Activated T-helper 1 cell treated with anti-CD3 and anti-CD28 coated beads, Interleukin-12 subunit alpha, Interleukin-12 subunit beta, Interleukin-2, Interleukin-4 antibody, amounts not matched to agents 30 ng/mL and 10 ng/mL and 1 ng/mL, durations not matched to agents 14 hours and 24 hours and 36 hours (primary cell): ENCODE measurements at regions not wholly inside any gene's neighbourhood (a gene's known extent, or its start where the extent isn't known, plus 50 kb on each side); places are given as distances from the start of the nearest gene placed in this dataset.

Experiments
- DNase-seq: peaks from one replicate; pipeline ENCODE4 v3.0.0; 2021; ENCODE audit warnings: low spot score
- H3K27ac Mint-ChIP-seq: one replicate; pipeline ENCODE4 v1.8.0; 2021; ENCODE audit warnings: mild to moderate bottlenecking, mixed read lengths
- H3K27me3 Mint-ChIP-seq: one replicate; pipeline ENCODE4 v1.8.0; 2022; ENCODE audit warnings: mild to moderate bottlenecking, moderate library complexity, mixed read lengths; ENCODE audit not compliant: insufficient read depth
- H3K36me3 Mint-ChIP-seq: one replicate; pipeline ENCODE4 v1.8.0; 2021; ENCODE audit warnings: low read depth, mixed read lengths
- H3K4me1 Mint-ChIP-seq: one replicate; pipeline ENCODE4 v1.8.0; 2021; ENCODE audit warnings: low read depth, mixed read lengths
- H3K4me3 Mint-ChIP-seq: one replicate; pipeline ENCODE4 v1.8.0; 2021; ENCODE audit warnings: mild to moderate bottlenecking, moderate library complexity, mixed read lengths
- H3K9me3 Mint-ChIP-seq: one replicate; pipeline ENCODE4 v1.8.0; 2021; ENCODE audit warnings: mixed read lengths
- intact Hi-C: fragments of 100-400 bp; cut with micrococcal nuclease; formaldehyde crosslinking; loops from one replicate; pipeline ENCODE4 v1.15.1; 2024

DNA sequence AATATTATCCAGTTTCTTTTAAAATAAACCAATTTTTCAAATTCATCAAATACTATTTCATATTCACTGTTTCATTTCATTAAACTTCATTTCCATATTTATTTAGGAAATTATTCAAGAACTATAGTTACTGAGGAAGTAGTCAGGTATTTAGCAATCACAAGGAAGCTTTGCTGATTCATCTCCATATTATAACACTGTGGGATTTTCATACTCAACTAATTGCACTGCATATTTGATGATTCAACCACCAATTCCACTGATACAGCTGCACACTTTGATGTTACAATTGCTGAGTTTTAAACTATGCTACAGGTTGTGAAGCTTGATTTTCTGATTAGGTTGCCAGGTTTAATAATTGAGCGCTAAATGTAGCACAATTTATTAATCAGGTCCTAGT, 556.8 kb upstream of the SLITRK1 start:
- no peaks in the 10 kb centered on the region for H3K9me3 Mint-ChIP-seq
- no peaks in the 10 kb centered on the region for H3K27me3 Mint-ChIP-seq
- no peaks in the 10 kb centered on the region for H3K4me1 Mint-ChIP-seq
- no peak overlapping the region for H3K4me3 Mint-ChIP-seq
- no peak for DNase-seq
- H3K36me3 Mint-ChIP-seq, result no peaks in the 10 kb centered on the region
- no peak overlapping the region for H3K27ac Mint-ChIP-seq
- intact Hi-C loops, result no loop called here

DNA sequence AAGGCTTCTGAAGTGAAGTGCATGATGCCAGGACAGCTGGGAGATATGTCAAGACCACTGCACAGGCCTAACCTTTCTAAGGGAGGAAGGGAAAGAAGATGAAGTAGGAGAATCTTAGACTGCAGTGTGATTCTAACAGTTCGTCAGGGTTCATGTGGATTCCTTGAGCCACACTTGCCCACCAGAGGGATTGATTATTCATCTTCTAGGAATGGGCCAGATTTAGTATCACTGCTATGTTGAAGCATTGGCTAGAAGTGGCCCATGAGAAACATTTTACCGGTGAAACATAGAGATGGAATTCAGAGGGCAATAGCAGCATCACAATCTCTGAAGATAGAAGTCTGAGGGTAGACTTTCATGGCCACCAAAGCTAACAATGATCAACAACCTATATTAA, 550.8 kb upstream of the SLITRK1 start:
- intact Hi-C loops, result no loop called here
- H3K27me3 Mint-ChIP-seq, result no peaks in the 10 kb centered on the region
- no peak for DNase-seq
- no peaks in the 10 kb centered on the region for H3K36me3 Mint-ChIP-seq
- no peak overlapping the region for H3K27ac Mint-ChIP-seq
- H3K9me3 Mint-ChIP-seq, result no peaks in the 10 kb centered on the region
- no peaks in the 10 kb centered on the region for H3K4me1 Mint-ChIP-seq
- no peak overlapping the region for H3K4me3 Mint-ChIP-seq

DNA sequence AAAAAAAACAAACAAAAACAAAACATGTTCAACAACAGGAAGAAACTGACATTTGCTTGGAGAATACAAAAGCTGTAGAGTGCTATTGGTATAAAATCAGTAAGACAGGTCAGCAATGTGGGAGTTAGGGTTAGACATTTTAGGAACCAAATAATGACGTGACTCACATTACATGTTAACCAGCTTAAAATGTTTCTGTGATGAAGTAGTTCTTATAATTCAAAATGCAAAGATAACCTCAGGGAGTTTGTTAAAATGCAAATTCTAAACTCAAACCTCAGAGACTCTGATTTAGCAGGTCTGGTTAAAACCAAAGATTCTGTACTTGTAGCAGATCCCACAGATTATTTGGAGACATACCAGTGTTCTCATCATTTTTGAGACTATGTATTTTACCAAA, 549.4 kb upstream of the SLITRK1 start:
- no peaks in the 10 kb centered on the region for H3K4me1 Mint-ChIP-seq
- intact Hi-C loops, result no loop called here
- H3K9me3 Mint-ChIP-seq, result peaks cover 4% of the 10 kb centered on the region

DNA sequence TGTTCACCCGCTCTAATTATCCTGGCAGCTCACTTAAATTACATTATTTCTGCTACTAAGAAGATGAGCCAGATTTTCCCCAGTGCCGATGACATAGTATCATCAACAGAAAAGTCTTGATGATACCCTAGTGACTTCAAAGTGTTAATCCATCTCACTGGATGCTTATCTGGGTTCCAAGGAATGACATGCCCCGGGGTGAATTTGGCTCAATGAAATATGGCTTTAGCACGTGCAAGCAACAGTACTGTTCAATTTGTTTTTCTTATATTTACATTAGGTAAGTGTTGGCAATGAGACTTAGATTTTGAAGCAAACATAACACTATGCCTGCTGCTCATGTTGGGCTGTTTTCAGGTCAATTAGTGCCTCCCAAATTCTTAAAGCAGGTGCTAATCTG, 548.2 kb upstream of the SLITRK1 start:
- H3K36me3 Mint-ChIP-seq, result no peaks in the 10 kb centered on the region
- H3K4me3 Mint-ChIP-seq, result no peak overlapping the region
- no peaks in the 10 kb centered on the region for H3K27me3 Mint-ChIP-seq
- no peak for DNase-seq
- peaks cover 4% of the 10 kb centered on the region for H3K9me3 Mint-ChIP-seq
- intact Hi-C loops, result no loop called here
- H3K4me1 Mint-ChIP-seq, result no peaks in the 10 kb centered on the region
- no peak overlapping the region for H3K27ac Mint-ChIP-seq

More for the DNA sequence above, 549.4 kb upstream of the SLITRK1 start:
- Mint-ChIP-seq H3K27ac (no peak overlapping the region), H3K27me3 (no peaks in the 10 kb centered on the region), H3K36me3 (no peaks in the 10 kb centered on the region), H3K4me3 (no peak overlapping the region)
- no peak for DNase-seq

DNA sequence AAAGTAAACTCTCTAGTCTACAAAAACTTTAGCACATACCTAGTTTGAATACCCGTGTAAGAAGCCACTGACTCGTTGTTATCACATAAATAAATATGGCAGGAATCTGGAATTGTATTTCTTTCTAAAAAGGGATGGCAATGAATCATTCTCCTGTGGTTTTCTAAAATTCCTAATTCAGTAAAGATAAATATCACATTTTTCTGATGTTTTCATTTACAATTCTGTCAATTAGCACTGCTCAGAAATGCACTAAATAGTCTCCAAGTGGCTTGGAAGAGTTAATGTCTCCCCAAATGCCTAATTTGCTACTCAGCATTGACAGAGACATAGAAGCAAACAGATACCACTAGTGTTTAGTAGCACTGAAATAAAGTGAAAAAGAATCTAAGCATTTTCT, 547.7 kb upstream of the SLITRK1 start:
- H3K4me3 Mint-ChIP-seq, result no peak overlapping the region
- no peaks in the 10 kb centered on the region for H3K4me1 Mint-ChIP-seq
- no peaks in the 10 kb centered on the region for H3K36me3 Mint-ChIP-seq
- peaks cover 4% of the 10 kb centered on the region for H3K9me3 Mint-ChIP-seq
- no peaks in the 10 kb centered on the region for H3K27me3 Mint-ChIP-seq
- no peak overlapping the region for H3K27ac Mint-ChIP-seq
- no peak for DNase-seq
- intact Hi-C loops, result no loop called here

DNA sequence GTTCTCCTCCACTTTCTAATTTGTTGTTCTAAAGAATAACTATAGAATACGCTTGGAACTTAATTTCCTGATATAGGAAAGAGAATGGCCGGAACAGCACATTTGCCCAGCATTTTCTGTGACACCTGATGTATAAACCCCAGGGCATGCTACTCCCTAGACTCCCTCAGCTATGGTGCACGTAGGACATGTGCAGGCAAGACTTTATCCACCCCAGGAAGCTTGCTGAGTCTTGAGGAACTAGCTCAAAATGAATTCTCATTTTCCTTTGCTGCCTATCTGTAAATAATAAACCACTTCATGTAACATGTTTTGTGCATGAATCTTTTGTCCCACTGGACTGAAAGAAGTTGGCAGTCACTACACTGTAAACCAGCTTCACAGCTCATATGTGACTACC, 535.8 kb upstream of the SLITRK1 start:
- H3K9me3 Mint-ChIP-seq, result peaks cover 20% of the 10 kb centered on the region

DNA sequence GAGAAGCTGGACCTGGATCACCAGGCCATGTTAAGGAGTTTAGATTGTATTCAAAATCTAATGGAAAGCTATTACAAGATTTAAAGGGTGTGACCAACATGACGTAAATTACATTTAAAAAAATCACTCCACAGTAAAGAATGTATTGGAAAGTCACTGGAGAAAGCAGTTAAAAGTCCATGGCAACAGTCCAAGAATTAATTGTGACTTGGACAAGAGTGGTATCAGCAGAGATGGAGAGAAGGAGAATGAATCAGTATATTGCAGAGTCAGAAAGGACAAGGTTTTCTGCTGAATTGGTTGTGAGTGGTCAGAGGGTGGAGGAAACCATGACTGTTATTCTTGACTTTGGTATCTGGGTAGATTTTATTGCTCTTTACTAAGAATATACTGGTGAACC, 535.1 kb upstream of the SLITRK1 start:
- no peak overlapping the region for H3K4me3 Mint-ChIP-seq
- H3K27me3 Mint-ChIP-seq, result no peaks in the 10 kb centered on the region
- intact Hi-C loops, result no loop called here

More for the DNA sequence above, 535.8 kb upstream of the SLITRK1 start:
- intact Hi-C loops, result no loop called here
- no peaks in the 10 kb centered on the region for H3K27me3 Mint-ChIP-seq
- DNase-seq, result no peak
- H3K36me3 Mint-ChIP-seq, result no peaks in the 10 kb centered on the region
- no peak overlapping the region for H3K27ac Mint-ChIP-seq
- no peak overlapping the region for H3K4me3 Mint-ChIP-seq
- no peaks in the 10 kb centered on the region for H3K4me1 Mint-ChIP-seq

DNA sequence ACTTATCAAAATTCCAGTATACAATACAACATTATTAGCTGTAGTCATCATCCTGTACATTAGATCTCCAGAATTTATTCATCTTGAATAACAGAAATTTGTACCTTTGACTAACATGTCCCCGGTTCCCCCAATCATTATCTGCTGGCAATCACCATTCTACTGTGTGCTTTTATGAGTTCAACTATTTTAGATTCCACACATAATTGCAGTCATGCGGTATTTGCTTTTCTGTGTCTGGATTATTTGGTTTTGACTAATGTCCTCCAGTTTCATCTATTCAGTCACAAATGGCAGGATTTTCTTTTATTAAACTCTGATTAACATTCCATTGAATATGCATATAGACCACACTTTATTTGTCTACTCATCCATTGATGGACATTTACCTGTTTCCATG, 530.7 kb upstream of the SLITRK1 start:
- Mint-ChIP-seq H3K4me3 (no peak overlapping the region), H3K27me3 (no peaks in the 10 kb centered on the region), H3K27ac (no peak overlapping the region), H3K9me3 (peaks cover 4% of the 10 kb centered on the region), H3K36me3 (no peaks in the 10 kb centered on the region), H3K4me1 (no peaks in the 10 kb centered on the region)
- no peak for DNase-seq
- intact Hi-C loops, result no loop called here

More for the DNA sequence above, 535.1 kb upstream of the SLITRK1 start:
- DNase-seq, result no peak
- H3K4me1 Mint-ChIP-seq, result no peaks in the 10 kb centered on the region
- H3K9me3 Mint-ChIP-seq, result peaks cover 20% of the 10 kb centered on the region
- no peak overlapping the region for H3K27ac Mint-ChIP-seq
- H3K36me3 Mint-ChIP-seq, result no peaks in the 10 kb centered on the region

DNA sequence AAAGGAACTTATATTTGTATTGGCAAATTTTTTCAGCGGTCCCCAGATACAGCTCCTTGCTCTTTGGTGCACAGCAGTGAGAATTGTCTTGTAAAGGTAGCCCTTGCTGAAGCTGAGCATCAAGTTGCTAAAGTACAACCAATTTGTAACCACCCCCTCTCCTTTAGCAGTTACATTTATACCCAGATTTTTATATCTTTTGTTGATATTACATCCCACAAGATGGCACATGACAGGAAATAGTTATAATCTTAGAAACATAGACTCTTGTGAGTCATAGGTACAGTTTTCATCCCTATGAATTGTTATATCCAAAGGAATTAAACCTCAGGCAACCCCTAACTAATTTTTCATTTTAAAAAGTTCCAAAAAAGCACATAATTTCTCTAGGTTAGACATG, 523.0 kb upstream of the SLITRK1 start:
- Mint-ChIP-seq H3K27me3 (no peaks in the 10 kb centered on the region), H3K4me3 (no peak overlapping the region), H3K4me1 (no peaks in the 10 kb centered on the region), H3K9me3 (peaks cover 3% of the 10 kb centered on the region), H3K36me3 (no peaks in the 10 kb centered on the region), H3K27ac (no peak overlapping the region)
- intact Hi-C loops, result no loop called here
- DNase-seq, result no peak

DNA sequence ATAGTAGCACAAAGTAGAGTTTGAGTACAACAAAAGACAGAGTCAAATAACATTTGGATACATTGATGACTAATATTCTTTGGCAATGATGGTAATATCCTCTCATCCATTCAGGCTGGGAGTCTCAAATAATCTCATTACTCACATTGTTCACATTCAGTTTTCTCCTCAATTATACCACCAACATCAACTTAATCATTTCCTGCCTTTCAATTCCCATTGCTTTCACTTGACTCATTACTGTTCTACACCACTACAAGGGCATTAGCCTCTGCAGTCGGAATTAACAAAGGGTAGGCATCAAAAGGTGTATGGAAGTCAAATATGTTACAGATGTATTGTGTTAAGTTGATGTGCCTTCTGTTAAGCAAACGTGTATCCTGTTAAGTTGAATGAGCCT, 518.4 kb upstream of the SLITRK1 start:
- no peaks in the 10 kb centered on the region for H3K36me3 Mint-ChIP-seq
- H3K4me3 Mint-ChIP-seq, result no peak overlapping the region
- no peak for DNase-seq
- intact Hi-C loops, result no loop called here
- H3K27me3 Mint-ChIP-seq, result no peaks in the 10 kb centered on the region
- no peak overlapping the region for H3K27ac Mint-ChIP-seq
- no peaks in the 10 kb centered on the region for H3K4me1 Mint-ChIP-seq
- peaks cover 13% of the 10 kb centered on the region for H3K9me3 Mint-ChIP-seq

DNA sequence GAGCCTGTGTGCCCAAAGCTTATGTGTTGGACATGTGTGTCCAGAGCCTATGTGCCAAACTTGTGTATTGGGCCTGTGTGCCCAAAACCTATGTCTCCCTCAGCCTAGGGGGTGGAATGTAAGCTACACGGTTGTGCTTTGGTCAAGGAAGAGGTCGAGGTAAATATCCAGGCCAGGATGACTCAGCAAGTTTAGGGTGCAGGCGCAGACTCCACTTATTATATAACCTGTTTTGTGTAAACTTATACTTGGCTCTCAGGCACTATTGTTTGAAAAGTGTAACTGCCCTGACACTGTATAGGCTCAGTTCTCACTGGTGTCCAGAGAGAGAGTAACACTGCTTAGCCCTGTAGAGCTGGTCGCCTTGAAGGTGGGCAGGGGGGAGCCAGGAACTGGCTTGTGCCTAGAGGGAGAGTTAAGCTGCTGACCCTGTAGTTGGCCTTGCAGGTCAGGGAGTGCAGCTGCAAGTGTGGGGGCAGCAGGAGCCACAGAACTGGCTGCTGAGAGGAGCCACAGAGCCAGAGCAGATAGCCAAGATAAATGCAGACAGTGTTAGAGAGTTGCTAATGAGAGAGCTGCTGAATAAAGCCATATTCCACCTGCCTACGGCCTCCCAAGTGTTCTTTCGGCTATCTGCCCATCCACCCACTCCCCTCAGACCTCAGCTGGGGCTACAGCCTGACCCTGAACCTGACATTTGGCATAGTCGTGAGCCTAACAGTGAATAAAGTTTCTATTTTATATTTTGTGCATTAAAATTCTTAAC, 517.2 kb upstream of the SLITRK1 start:
- no peak overlapping the region for H3K4me3 Mint-ChIP-seq
- no peaks in the 10 kb centered on the region for H3K36me3 Mint-ChIP-seq
- intact Hi-C loops, result no loop called here
- H3K27me3 Mint-ChIP-seq, result no peaks in the 10 kb centered on the region
- H3K4me1 Mint-ChIP-seq, result no peaks in the 10 kb centered on the region
- H3K27ac Mint-ChIP-seq, result no peak overlapping the region
- DNase-seq, result no peak
- peaks cover 14% of the 10 kb centered on the region for H3K9me3 Mint-ChIP-seq

DNA sequence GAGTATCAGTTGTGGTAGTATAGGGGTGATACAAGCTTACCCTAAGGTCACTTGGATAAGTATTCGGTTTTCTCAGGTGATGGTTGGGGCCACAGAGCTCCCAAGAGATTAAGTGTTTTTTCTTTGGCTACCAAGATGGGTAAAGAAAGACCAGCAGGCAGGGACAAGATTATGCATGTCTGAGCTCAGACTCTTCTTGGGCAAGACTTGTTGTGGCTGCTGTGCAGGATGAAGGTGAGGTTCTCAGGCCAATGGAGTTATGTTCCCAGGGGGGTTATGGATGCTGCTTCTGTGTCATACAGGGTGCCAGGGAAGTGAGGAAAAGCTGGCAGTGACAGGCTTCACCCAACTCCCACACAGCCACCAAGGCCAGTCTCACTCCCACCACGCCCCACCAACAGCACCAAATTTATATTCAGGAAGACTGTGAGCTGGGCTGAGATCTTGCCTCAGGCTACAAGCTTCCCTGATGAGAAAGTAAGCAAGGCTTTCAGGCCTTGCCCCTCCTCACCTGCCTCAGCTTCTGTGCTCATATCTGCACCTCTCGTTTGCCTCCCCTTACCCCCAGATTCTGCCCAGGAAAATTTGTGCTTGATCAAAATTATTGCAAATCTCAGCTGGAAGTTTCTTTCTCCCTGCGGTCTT, 511.8 kb upstream of the SLITRK1 start:
- Mint-ChIP-seq H3K27ac (no peak overlapping the region), H3K4me1 (no peaks in the 10 kb centered on the region), H3K27me3 (no peaks in the 10 kb centered on the region), H3K36me3 (no peaks in the 10 kb centered on the region), H3K9me3 (peaks cover 22% of the 10 kb centered on the region), H3K4me3 (no peak overlapping the region)
- intact Hi-C loops, result no loop called here
- DNase-seq, result no peak

DNA sequence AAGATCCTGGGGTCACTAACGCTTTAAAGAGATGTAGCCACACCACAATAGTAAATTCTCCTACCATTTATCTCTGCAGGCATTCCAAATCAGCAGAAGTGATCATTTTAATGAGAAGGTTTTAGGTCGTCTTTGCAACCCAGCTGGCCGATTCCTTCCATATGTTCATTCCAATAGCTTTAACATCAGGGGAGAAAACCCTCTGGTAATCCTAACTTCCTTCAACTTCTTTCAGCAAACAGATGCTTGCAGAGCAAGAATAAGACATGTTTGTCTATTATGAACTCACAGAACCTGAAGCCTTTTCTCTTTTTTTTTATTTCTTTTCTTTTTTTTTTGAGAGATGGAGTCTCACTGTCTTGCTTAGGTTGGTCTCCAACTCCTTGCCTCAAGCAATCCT, 498.6 kb upstream of the SLITRK1 start:
- H3K4me3 Mint-ChIP-seq, result no peak overlapping the region
- no peaks in the 10 kb centered on the region for H3K4me1 Mint-ChIP-seq
- intact Hi-C loops, result no loop called here
- no peak overlapping the region for H3K27ac Mint-ChIP-seq
- no peaks in the 10 kb centered on the region for H3K36me3 Mint-ChIP-seq
- no peak for DNase-seq
- no peaks in the 10 kb centered on the region for H3K27me3 Mint-ChIP-seq
- H3K9me3 Mint-ChIP-seq, result peaks cover 10% of the 10 kb centered on the region
